HCT116 (cell line): ENCODE measurements at regions not wholly inside any gene's neighbourhood (a gene's known extent, or its start where the extent isn't known, plus 50 kb on each side); places are given as distances from the start of the nearest gene placed in this dataset.

ENCODE experiments used
- ATAC-seq: fragments of 200-7000 bp; cut with Tn5 transposase; 2 replicates; pipeline ENCODE4 v1.9.1; 2020; ENCODE audit warnings: mild to moderate bottlenecking, moderate library complexity
- BruUV-seq: library from RNA; stranded (reverse); fragments of 400-500 nt; replicated peaks from 2 replicates; lab custom pipeline; 2021; lab: Mats Ljungman, UMichigan
- CTCF ChIA-PET: fragments of 300-600 bp; sonication (Branson Sonifier 250); formaldehyde crosslinking; loops from one replicate; lab custom pipeline; 2021; ENCODE audit warnings: antibody characterized with exemption; lab: Charles Lee
- POLR2A ChIA-PET: fragments of 300-600, 350-600 bp; sonication (Branson Sonifier 250); formaldehyde crosslinking; loops from one replicate; lab custom pipeline; 2021; ENCODE audit warnings: antibody characterized with exemption; lab: Charles Lee
- RAD21 ChIA-PET, 2 experiments: fragments of 300-600 bp; sonication (Branson Sonifier 250); formaldehyde crosslinking; loops; one replicate each; lab custom pipeline; 2023; ENCODE audit warnings: low total read pairs in 2 of 2; ENCODE audit not compliant: uncharacterized antibody in 2 of 2, unreplicated experiment in 2 of 2, low non-redundant PET in 1 of 2; lab: Charles Lee
- DNase-seq: peaks from one replicate; pipeline ENCODE4 v3.0.0-alpha.2; 2010; ENCODE audit warnings: low read depth, low spot score
- H2AFZ ChIP-seq: fragments of 200-600 bp; shearing (Covaris generic), sonication (generic); 2 replicates; pipeline ENCODE4 v1.6.1; 2017; ENCODE audit warnings: low read depth, mixed run types, mixed read lengths, antibody characterized with exemption, low read length; ENCODE audit not compliant: poor library complexity, severe bottlenecking
- H3K27ac ChIP-seq: 2 replicates; pipeline ENCODE4 v1.5.1; 2012; ENCODE audit warnings: low read depth, low read length
- H3K27me3 ChIP-seq: fragments of 200-600 bp; sonication (generic); 2 replicates; pipeline ENCODE4 v1.6.1; 2016; ENCODE audit warnings: mixed run types, low read length, mixed read lengths; ENCODE audit not compliant: insufficient read depth
- H3K36me3 ChIP-seq, 2 experiments: fragments of 200-500 bp in 1 of 2; fragments of 200-600 bp in 1 of 2; sonication (Bioruptor generic) in 1 of 2; sonication (generic) in 1 of 2; 2 replicates each; pipeline versions ENCODE4 v1.5.1 to v1.6.1; 2014 to 2016; ENCODE audit warnings: low read length in 2 of 2, inconsistent platforms in 1 of 2, mixed read lengths in 1 of 2, mixed run types in 1 of 2; ENCODE audit not compliant: insufficient read depth in 2 of 2, control insufficient read depth in 1 of 2
- H3K4me1 ChIP-seq, 2 experiments: fragments of 200-600 bp in 1 of 2; sonication (generic) in 1 of 2; 2 replicates each; pipeline versions ENCODE4 v1.5.1 to v1.6.1; 2012 to 2017; ENCODE audit warnings: low read length in 2 of 2, inconsistent platforms in 1 of 2, mild to moderate bottlenecking in 1 of 2, mixed read lengths in 1 of 2, mixed run types in 1 of 2, moderate library complexity in 1 of 2; ENCODE audit not compliant: insufficient read depth in 2 of 2, control insufficient read depth in 1 of 2
- H3K4me2 ChIP-seq: fragments of 200-600 bp; sonication (generic); 2 replicates; pipeline ENCODE4 v1.6.1; 2017; ENCODE audit warnings: mixed run types, low read length, mixed read lengths
- H3K4me3 ChIP-seq, 2 experiments: fragments of 200-600 bp in 1 of 2; sonication (generic) in 1 of 2; replicated peaks in 1 of 2; 2 replicates each; pipeline ENCODE4 v1.5.1; 2011 to 2016; ENCODE audit warnings: low read length in 2 of 2, control low read depth in 1 of 2, low read depth in 1 of 2, mild to moderate bottlenecking in 1 of 2, mixed read lengths in 1 of 2, mixed run types in 1 of 2
- H3K79me2 ChIP-seq: fragments of 200-600 bp; sonication (generic); 2 replicates; pipeline ENCODE4 v1.6.1; 2017; ENCODE audit warnings: mild to moderate bottlenecking, mixed run types, low read length, moderate library complexity, mixed read lengths; ENCODE audit not compliant: insufficient read depth
- H3K9ac ChIP-seq: fragments of 200-600 bp; sonication (generic); 2 replicates; pipeline ENCODE4 v1.6.1; 2016; ENCODE audit warnings: low read length, mixed read lengths
- H3K9me2 ChIP-seq: fragments of 200-600 bp; sonication (generic), shearing (Covaris generic); 2 replicates; pipeline ENCODE4 v1.6.1; 2017; ENCODE audit warnings: mixed run types, mild to moderate bottlenecking, moderate library complexity; ENCODE audit not compliant: insufficient read depth
- H3K9me3 ChIP-seq, 2 experiments: fragments of 200-500 bp in 1 of 2; fragments of 200-600 bp in 1 of 2; sonication (Bioruptor generic) in 1 of 2; sonication (generic) in 1 of 2; 2 replicates each; pipeline ENCODE4 v1.6.1; 2014 to 2017; ENCODE audit warnings: low read length in 2 of 2, mixed read lengths in 2 of 2, inconsistent platforms in 1 of 2, low read depth in 1 of 2, mild to moderate bottlenecking in 1 of 2, mixed run types in 1 of 2, moderate library complexity in 1 of 2; ENCODE audit not compliant: control insufficient read depth in 1 of 2, insufficient read depth in 1 of 2
- H4K20me1 ChIP-seq: fragments of 200-600 bp; sonication (generic), shearing (Covaris generic); 2 replicates; pipeline ENCODE4 v1.6.1; 2017; ENCODE audit warnings: mixed run types, mild to moderate bottlenecking, moderate library complexity; ENCODE audit not compliant: insufficient read depth
- ATF3 ChIP-seq: IDR thresholded peaks from 2 replicates; pipeline ENCODE4 v1.6.1; 2012
- CBX3 ChIP-seq: IDR thresholded peaks from 2 replicates; pipeline ENCODE4 v1.6.1; 2012; ENCODE audit warnings: low read depth
- CEBPB ChIP-seq: IDR thresholded peaks from 2 replicates; pipeline ENCODE4 v1.6.1; 2012; ENCODE audit warnings: low read depth
- EGR1 ChIP-seq: IDR thresholded peaks from 2 replicates; pipeline ENCODE4 v1.6.1; 2012; ENCODE audit warnings: low read depth
- ELF1 ChIP-seq: IDR thresholded peaks from 2 replicates; pipeline ENCODE4 v1.6.1; 2012; ENCODE audit warnings: low read depth, borderline replicate concordance
- EZH2phosphoT487 ChIP-seq: fragments of 200-600 bp; IDR thresholded peaks from 2 replicates; pipeline ENCODE4 v1.6.1; 2018; ENCODE audit warnings: antibody characterized with exemption, borderline replicate concordance
- FOSL1 ChIP-seq: IDR thresholded peaks from 2 replicates; pipeline ENCODE4 v1.6.1; 2012; ENCODE audit warnings: low read depth
- JUND ChIP-seq: IDR thresholded peaks from 2 replicates; pipeline ENCODE4 v1.6.1; 2012
- MAX ChIP-seq: IDR thresholded peaks from 2 replicates; pipeline ENCODE4 v1.6.1; 2012
- POLR2A ChIP-seq: IDR thresholded peaks from 2 replicates; pipeline ENCODE4 v1.7.0; 2011; ENCODE audit warnings: borderline replicate concordance; ENCODE audit not compliant: insufficient read depth, insufficient read length; ENCODE audit errors: extremely low read depth
- POLR2AphosphoS5 ChIP-seq: IDR thresholded peaks from 2 replicates; pipeline ENCODE4 v1.6.1; 2011; ENCODE audit warnings: mild to moderate bottlenecking, low read depth, low read length, moderate library complexity
- RAD21 ChIP-seq: IDR thresholded peaks from 2 replicates; pipeline ENCODE4 v1.6.1; 2012; ENCODE audit warnings: low read depth, mild to moderate bottlenecking
- SIN3A ChIP-seq: IDR thresholded peaks from 2 replicates; pipeline ENCODE4 v1.6.1; 2012; ENCODE audit warnings: low read depth
- SRF ChIP-seq: IDR thresholded peaks from 2 replicates; pipeline ENCODE4 v1.6.1; 2012; ENCODE audit warnings: low read depth
- TCF7L2 ChIP-seq: IDR thresholded peaks from 2 replicates; pipeline ENCODE4 v1.7.0; 2011; ENCODE audit warnings: borderline replicate concordance, inconsistent platforms; ENCODE audit not compliant: insufficient read depth, insufficient read length; ENCODE audit errors: extremely low read depth
- YY1 ChIP-seq: IDR thresholded peaks from 2 replicates; pipeline ENCODE4 v1.6.1; 2011; ENCODE audit warnings: low read length, low read depth, moderate library complexity, mild to moderate bottlenecking; ENCODE audit not compliant: insufficient replicate concordance; ENCODE audit errors: extremely low read depth
- ZBTB33 ChIP-seq: IDR thresholded peaks from 2 replicates; pipeline ENCODE4 v1.6.1; 2011; ENCODE audit warnings: mild to moderate bottlenecking, low read length, moderate library complexity; ENCODE audit not compliant: insufficient replicate concordance; ENCODE audit errors: extremely low read depth
- ZNF274 ChIP-seq: fragments of 200-500 bp; sonication (Bioruptor generic); IDR thresholded peaks from 2 replicates; pipeline ENCODE4 v1.6.1; 2014; ENCODE audit warnings: mild to moderate bottlenecking, low read depth, low read length, inconsistent platforms
- intact Hi-C: fragments of 100-400 bp; cut with micrococcal nuclease; formaldehyde crosslinking; loops from 2 replicates; pipeline ENCODE4 v1.10.0; 2022
- TF ChIP-seq, protein P1 (sequence below), 3 experiments: fragments of 200-600 bp in 1 of 3; sonication (generic) in 1 of 3; IDR thresholded peaks in 2 of 3; conservative IDR thresholded peaks in 1 of 3; 2 replicates each; pipeline ENCODE4 v1.5.1; 2012 to 2017; ENCODE audit warnings: low read depth in 2 of 3, low read length in 2 of 3, antibody characterized with exemption in 1 of 3, borderline replicate concordance in 1 of 3, control low read depth in 1 of 3, mild to moderate bottlenecking in 1 of 3, mixed read lengths in 1 of 3, mixed run types in 1 of 3, moderate library complexity in 1 of 3; ENCODE audit not compliant: insufficient read depth in 1 of 3
- TF ChIP-seq, protein P2 (sequence below): IDR thresholded peaks from 2 replicates; pipeline ENCODE4 v1.6.1; 2012; ENCODE audit warnings: low read depth

DNA sequence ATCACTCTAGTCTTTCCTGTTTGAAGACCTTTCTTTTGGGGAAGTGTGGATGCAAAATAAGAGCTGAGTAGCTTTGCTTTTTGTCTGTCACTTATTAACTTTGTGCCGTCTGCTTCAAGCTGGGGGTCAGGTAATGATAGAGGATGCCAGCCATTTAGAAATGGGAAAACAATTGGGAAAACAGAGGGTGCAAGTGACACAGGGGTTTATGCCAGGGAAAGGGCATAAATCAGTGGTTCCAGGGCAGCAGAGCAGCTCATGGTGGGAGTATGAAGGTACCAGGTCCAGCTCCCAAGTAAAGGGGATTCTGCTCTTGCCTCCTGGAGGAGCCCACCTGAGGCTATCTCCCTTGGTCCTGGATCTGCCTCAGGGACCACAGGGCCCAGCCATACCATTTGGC is 91.9 kb upstream of the GPR50 start:
- ChIA-PET RAD21 (interaction anchor here in 1 of 2 experiments (1.0 kb wide), 1 partner anchor 312 kb away, joined by 3 read pairs; no protein-coding TSS in a partner anchor), POLR2A (no interaction called here), CTCF (interaction anchor here (6.5 kb wide), 1 partner anchor 311 kb away, joined by 72 read pairs; no protein-coding TSS in a partner anchor)
- Histone ChIP-seq H3K36me3 (no peaks in the 10 kb centered on the region), H3K79me2 (no peaks in the 10 kb centered on the region), H3K27ac (no peak overlapping the region), H3K9me3 (no peaks in the 10 kb centered on the region), H3K4me1 (peaks cover 3 to 7% of the 10 kb centered on the region in 2 experiments; a peak in 1 of 4 replicates), H2AFZ (no peak overlapping the region), H3K27me3 (peaks cover 20% of the 10 kb centered on the region), H3K4me2 (no peak overlapping the region), H4K20me1 (no peaks in the 10 kb centered on the region), H3K9me2 (no peaks in the 10 kb centered on the region), H3K4me3 (no peak overlapping the region), H3K9ac (no peak overlapping the region)
- intact Hi-C loops, result no loop called here
- no TSS peak for BruUV-seq
- DNase-seq, result no peak
- TF ChIP-seq, protein P1, sequence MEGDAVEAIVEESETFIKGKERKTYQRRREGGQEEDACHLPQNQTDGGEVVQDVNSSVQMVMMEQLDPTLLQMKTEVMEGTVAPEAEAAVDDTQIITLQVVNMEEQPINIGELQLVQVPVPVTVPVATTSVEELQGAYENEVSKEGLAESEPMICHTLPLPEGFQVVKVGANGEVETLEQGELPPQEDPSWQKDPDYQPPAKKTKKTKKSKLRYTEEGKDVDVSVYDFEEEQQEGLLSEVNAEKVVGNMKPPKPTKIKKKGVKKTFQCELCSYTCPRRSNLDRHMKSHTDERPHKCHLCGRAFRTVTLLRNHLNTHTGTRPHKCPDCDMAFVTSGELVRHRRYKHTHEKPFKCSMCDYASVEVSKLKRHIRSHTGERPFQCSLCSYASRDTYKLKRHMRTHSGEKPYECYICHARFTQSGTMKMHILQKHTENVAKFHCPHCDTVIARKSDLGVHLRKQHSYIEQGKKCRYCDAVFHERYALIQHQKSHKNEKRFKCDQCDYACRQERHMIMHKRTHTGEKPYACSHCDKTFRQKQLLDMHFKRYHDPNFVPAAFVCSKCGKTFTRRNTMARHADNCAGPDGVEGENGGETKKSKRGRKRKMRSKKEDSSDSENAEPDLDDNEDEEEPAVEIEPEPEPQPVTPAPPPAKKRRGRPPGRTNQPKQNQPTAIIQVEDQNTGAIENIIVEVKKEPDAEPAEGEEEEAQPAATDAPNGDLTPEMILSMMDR (IDR thresholded peaks at IDR 0.05 in 2 of 3, conservative IDR thresholded peaks at IDR 0.05 in 1 of 3; ENCODE audit: borderline replicate concordance in 1 of 3, insufficient read depth in 1 of 3, low read depth in 2 of 3, low read length in 2 of 3), result no peak
- TF ChIP-seq YY1 (no peak), TCF7L2 (no peak), SIN3A (no peak), POLR2A (no peak), FOSL1 (no peak), MAX (no peak), ZBTB33 (no peak), EZH2phosphoT487 (no peak), ZNF274 (no peak), ELF1 (no peak), RAD21 (no peak), EGR1 (no peak), POLR2AphosphoS5 (no peak), CEBPB (no peak), ATF3 (no peak), SRF (no peak), JUND (no peak), CBX3 (no peak)
- TF ChIP-seq, protein P2, sequence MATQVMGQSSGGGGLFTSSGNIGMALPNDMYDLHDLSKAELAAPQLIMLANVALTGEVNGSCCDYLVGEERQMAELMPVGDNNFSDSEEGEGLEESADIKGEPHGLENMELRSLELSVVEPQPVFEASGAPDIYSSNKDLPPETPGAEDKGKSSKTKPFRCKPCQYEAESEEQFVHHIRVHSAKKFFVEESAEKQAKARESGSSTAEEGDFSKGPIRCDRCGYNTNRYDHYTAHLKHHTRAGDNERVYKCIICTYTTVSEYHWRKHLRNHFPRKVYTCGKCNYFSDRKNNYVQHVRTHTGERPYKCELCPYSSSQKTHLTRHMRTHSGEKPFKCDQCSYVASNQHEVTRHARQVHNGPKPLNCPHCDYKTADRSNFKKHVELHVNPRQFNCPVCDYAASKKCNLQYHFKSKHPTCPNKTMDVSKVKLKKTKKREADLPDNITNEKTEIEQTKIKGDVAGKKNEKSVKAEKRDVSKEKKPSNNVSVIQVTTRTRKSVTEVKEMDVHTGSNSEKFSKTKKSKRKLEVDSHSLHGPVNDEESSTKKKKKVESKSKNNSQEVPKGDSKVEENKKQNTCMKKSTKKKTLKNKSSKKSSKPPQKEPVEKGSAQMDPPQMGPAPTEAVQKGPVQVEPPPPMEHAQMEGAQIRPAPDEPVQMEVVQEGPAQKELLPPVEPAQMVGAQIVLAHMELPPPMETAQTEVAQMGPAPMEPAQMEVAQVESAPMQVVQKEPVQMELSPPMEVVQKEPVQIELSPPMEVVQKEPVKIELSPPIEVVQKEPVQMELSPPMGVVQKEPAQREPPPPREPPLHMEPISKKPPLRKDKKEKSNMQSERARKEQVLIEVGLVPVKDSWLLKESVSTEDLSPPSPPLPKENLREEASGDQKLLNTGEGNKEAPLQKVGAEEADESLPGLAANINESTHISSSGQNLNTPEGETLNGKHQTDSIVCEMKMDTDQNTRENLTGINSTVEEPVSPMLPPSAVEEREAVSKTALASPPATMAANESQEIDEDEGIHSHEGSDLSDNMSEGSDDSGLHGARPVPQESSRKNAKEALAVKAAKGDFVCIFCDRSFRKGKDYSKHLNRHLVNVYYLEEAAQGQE, result no peak
- no peak for ATAC-seq
